K562 (cell line): ENCODE measurements at regions not wholly inside any gene's neighbourhood (a gene's known extent, or its start where the extent isn't known, plus 50 kb on each side); places are given as distances from the start of the nearest gene placed in this dataset.

Experiments used
- ATAC-seq: fragments of 200-7000 bp; cut with Tn5 transposase; 3 replicates; pipeline ENCODE4 v1.9.1; 2020; ENCODE audit warnings: moderate library complexity
- BruUV-seq: library from RNA; stranded (reverse); fragments of 400-500 nt; replicated peaks from 2 replicates; lab custom pipeline; 2021; lab: Mats Ljungman, UMichigan
- CTCF ChIA-PET: fragments of 300-600 bp; formaldehyde crosslinking; extraction: SDS; loops from one replicate; lab custom pipeline; 2021; ENCODE audit warnings: low intra/inter-chr PET ratio; lab: Yijun Ruan, JAX
- POLR2A ChIA-PET: fragments of 300-600, 350-650 bp; sonication (Branson Sonifier 250); formaldehyde crosslinking; extraction: SDS; loops from one replicate; lab custom pipeline; 2021; ENCODE audit warnings: antibody characterized with exemption, inconsistent platforms; lab: Yijun Ruan, JAX
- DNase-seq, 4 experiments: peaks; one replicate each; pipeline versions ENCODE4 v3.0.0 to v3.0.0-alpha.2; 2011 to 2018; ENCODE audit warnings: low spot score in 3 of 4, mixed read lengths in 3 of 4; ENCODE audit errors: extremely low read depth in 1 of 4
- FAIRE-seq: peaks from 2 replicates; lab custom pipeline; 2011; peaks lifted over from hg19 to GRCh38; lab: Jason Lieb, UNC
- H2AFZ ChIP-seq: 2 replicates; pipeline ENCODE4 v1.6.0; 2011; ENCODE audit warnings: low read depth, low read length, control low read depth, inconsistent platforms
- H3K27ac ChIP-seq: fragments of 200-600 bp; 3 replicates; pipeline ENCODE4 v1.8.0; 2011; ENCODE audit warnings: low read depth, mild to moderate bottlenecking, control low read depth, inconsistent platforms, low read length, moderate library complexity, mixed read lengths; ENCODE audit errors: extremely low read depth
- H3K27me3 ChIP-seq, 2 experiments: fragments of 300-600 bp in 1 of 2; 2 replicates in 1 of 2; 3 replicates in 1 of 2; pipeline versions ENCODE4 v1.6.0 to v1.8.0; 2011; ENCODE audit warnings: inconsistent platforms in 2 of 2, low read length in 2 of 2, mild to moderate bottlenecking in 1 of 2, mixed read lengths in 1 of 2, moderate library complexity in 1 of 2; ENCODE audit not compliant: control insufficient read depth in 2 of 2, insufficient read depth in 2 of 2
- H3K36me3 ChIP-seq: fragments of 300-600 bp; 3 replicates; pipeline ENCODE4 v1.8.0; 2011; ENCODE audit warnings: mild to moderate bottlenecking, low read length, inconsistent platforms; ENCODE audit not compliant: control insufficient read depth, insufficient read depth
- H3K4me1 ChIP-seq, 2 experiments: fragments of 200-600 bp in 1 of 2; replicated peaks in 1 of 2; 2 replicates in 1 of 2; 3 replicates in 1 of 2; pipeline versions ENCODE4 v1.5.1 to v1.8.0; 2011; ENCODE audit warnings: inconsistent platforms in 2 of 2, low read length in 2 of 2, mild to moderate bottlenecking in 1 of 2, mixed read lengths in 1 of 2, moderate library complexity in 1 of 2; ENCODE audit not compliant: control insufficient read depth in 2 of 2, insufficient read depth in 2 of 2
- H3K4me2 ChIP-seq: 2 replicates; pipeline ENCODE4 v1.6.1; 2011; ENCODE audit warnings: low read length, control low read depth, inconsistent platforms, mixed read lengths; ENCODE audit not compliant: insufficient read depth
- H3K4me3 ChIP-seq: fragments of 200-600 bp; sonication (generic), shearing (Covaris generic); 2 replicates; pipeline ENCODE4 v1.5.1; 2016; ENCODE audit warnings: control low read depth, inconsistent platforms
- H3K79me2 ChIP-seq: fragments of 200-600 bp; 3 replicates; pipeline ENCODE4 v1.8.0; 2011; ENCODE audit warnings: low read length, inconsistent platforms; ENCODE audit not compliant: control insufficient read depth, insufficient read depth
- H3K9ac ChIP-seq, 2 experiments: 2 replicates each; pipeline versions ENCODE4 v1.6.0 to v1.6.1; 2011; ENCODE audit warnings: low read depth in 2 of 2, low read length in 2 of 2, control low read depth in 1 of 2, inconsistent platforms in 1 of 2, mild to moderate bottlenecking in 1 of 2, mixed read lengths in 1 of 2; ENCODE audit not compliant: insufficient read depth in 1 of 2
- H3K9me1 ChIP-seq: one replicate; pipeline ENCODE4 v1.6.0; 2011; ENCODE audit warnings: inconsistent platforms, mild to moderate bottlenecking, low read length, moderate library complexity; ENCODE audit not compliant: control insufficient read depth, insufficient read depth
- H3K9me3 ChIP-seq: replicated peaks from 2 replicates; pipeline ENCODE4 v1.5.1; 2011; ENCODE audit warnings: low read depth, low read length, inconsistent platforms; ENCODE audit not compliant: control insufficient read depth, insufficient read depth
- H4K20me1 ChIP-seq: replicated peaks from 2 replicates; pipeline ENCODE4 v1.6.1; 2011; ENCODE audit warnings: low read length, inconsistent platforms, mixed read lengths; ENCODE audit not compliant: control insufficient read depth, insufficient read depth
- ATF1 ChIP-seq, 2 experiments: fragments of 450-650 bp in 1 of 2; IDR thresholded peaks; 2 replicates each; pipeline ENCODE4 v1.6.1; 2016; ENCODE audit warnings: missing compliant biosample characterization in 1 of 2, missing genetic modification characterization in 1 of 2
- CBX3 ChIP-seq, 2 experiments: IDR thresholded peaks; 1 replicate in 1 of 2; 2 replicates in 1 of 2; pipeline ENCODE4 v1.6.1; 2012; ENCODE audit warnings: inconsistent platforms in 2 of 2, low read length in 2 of 2, borderline replicate concordance in 1 of 2, control low read depth in 1 of 2
- CHD1 ChIP-seq: fragments of 200-600 bp; sonication (generic); IDR thresholded peaks from one replicate; pipeline ENCODE4 v1.6.1; 2012; ENCODE audit warnings: mild to moderate bottlenecking, moderate library complexity, low read length, inconsistent platforms
- CXXC5 ChIP-seq: fragments of 250-450 bp; sonication (Bioruptor Pico); IDR thresholded peaks from 2 replicates; pipeline ENCODE4 v1.8.0; 2022; ENCODE audit warnings: inconsistent platforms, mild to moderate bottlenecking, moderate library complexity
- POLR2G ChIP-seq: fragments of 200-400 bp; formaldehyde crosslinking; IDR thresholded peaks from 2 replicates; pipeline ENCODE4 v1.6.1; 2017; ENCODE audit warnings: low read depth, mild to moderate bottlenecking, antibody characterized with exemption, low read length, moderate library complexity
- SPI1 ChIP-seq: IDR thresholded peaks from 2 replicates; pipeline ENCODE4 v1.6.1; 2011; ENCODE audit warnings: low read depth, low read length, control low read depth, borderline replicate concordance
- TOE1 ChIP-seq, 2 experiments: fragments of 450-650 bp in 1 of 2; sonication (generic) in 1 of 2; formaldehyde crosslinking in 1 of 2; IDR thresholded peaks; 2 replicates each; pipeline versions ENCODE4 v1.7.1 to v1.8.0; 2016 to 2022; ENCODE audit warnings: borderline replicate concordance in 2 of 2, mild to moderate bottlenecking in 2 of 2, antibody characterized with exemption in 1 of 2, inconsistent platforms in 1 of 2, low read depth in 1 of 2, missing genetic modification reagents in 1 of 2, moderate library complexity in 1 of 2
- ZFPM2 ChIP-seq: fragments of 250-450 bp; sonication (Bioruptor Pico); IDR thresholded peaks from 2 replicates; pipeline ENCODE4 v1.5.1; 2022; ENCODE audit warnings: mild to moderate bottlenecking
- WGBS: fragments of 100-300 bp; shearing (Covaris generic); methylation state at CpG from one replicate; pipeline ENCODE4 v1.1.6; 2016; ENCODE audit warnings: low coverage, mixed read lengths; ENCODE audit not compliant: insufficient coverage; ENCODE audit errors: missing lambda C conversion rate; 5-methylcytosine and 5-hydroxymethylcytosine counted together
- in situ Hi-C: fragments of 300-500 bp; cut with MboI; formaldehyde crosslinking; loops from 4 replicates; pipeline ENCODE4 v1.15.0; 2018; ENCODE audit warnings: inconsistent platforms, mixed read lengths
- intact Hi-C: fragments of 100-400 bp; cut with micrococcal nuclease; formaldehyde crosslinking; loops from 2 replicates; pipeline ENCODE4 v1.14.2; 2022
- TF ChIP-seq, protein P1 (sequence below), 2 experiments: fragments of 200-800 bp in 1 of 2; sonication (Bioruptor generic) in 1 of 2; sonication (generic) in 1 of 2; formaldehyde crosslinking in 1 of 2; IDR thresholded peaks in 1 of 2; conservative IDR thresholded peaks in 1 of 2; 2 replicates each; pipeline versions ENCODE4 v1.5.0 to v1.6.1; 2016 to 2020; ENCODE audit warnings: missing compliant biosample characterization in 1 of 2, missing genetic modification characterization in 1 of 2, missing genetic modification reagents in 1 of 2
- TF ChIP-seq, protein P2 (sequence below): fragments of 450-650 bp; IDR thresholded peaks from 2 replicates; pipeline ENCODE4 v1.6.1; 2016; ENCODE audit warnings: low read depth
- TF ChIP-seq, protein P3 (sequence below): fragments of 250-450 bp; sonication (Bioruptor Pico); IDR thresholded peaks from 2 replicates; pipeline ENCODE4 v1.9.0; 2021; ENCODE audit warnings: mild to moderate bottlenecking

DNA sequence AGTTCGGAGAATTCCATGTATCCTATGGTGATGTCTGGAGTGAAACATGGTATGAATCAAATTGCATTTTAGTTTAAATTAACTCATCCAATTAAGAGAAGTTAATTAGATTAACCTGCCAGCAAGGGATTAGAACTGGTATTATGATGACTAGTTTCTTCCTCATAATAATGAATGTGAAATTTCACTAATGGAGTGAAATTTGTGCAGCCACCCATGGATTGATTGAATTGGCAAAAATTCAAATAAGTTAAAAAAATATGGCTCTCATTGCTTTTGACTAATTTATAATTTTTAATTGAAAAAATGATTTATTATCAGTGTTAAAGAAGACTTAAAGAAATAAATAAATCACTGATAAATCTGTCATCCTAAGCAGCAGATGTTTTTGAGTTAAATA lies 232.0 kb downstream of the KCNRG start:
- Histone ChIP-seq H3K9me3 (no peaks in the 10 kb centered on the region), H4K20me1 (no peaks in the 10 kb centered on the region), H3K4me3 (no peak overlapping the region), H3K79me2 (no peaks in the 10 kb centered on the region), H3K36me3 (no peaks in the 10 kb centered on the region), H3K9ac (no peak overlapping the region), H3K9me1 (no peaks in the 10 kb centered on the region), H2AFZ (no peak overlapping the region), H3K27ac (no peak overlapping the region), H3K4me2 (no peak overlapping the region), H3K4me1 (peaks cover 4 to 16% of the 10 kb centered on the region in 2 experiments; a peak in 4 of 5 replicates), H3K27me3 (no peaks in the 10 kb centered on the region)
- ATAC-seq (no peak), FAIRE-seq (no peak), DNase-seq (no peak)
- BruUV-seq: no TSS peak
- ChIA-PET POLR2A (no interaction called here), CTCF (no interaction called here)
- WGBS: 83% methylated on average over 1 of the region's 1 CpG
- in situ Hi-C loops (no loop called here), intact Hi-C loops (no loop called here)
- TF ChIP-seq, protein P1, sequence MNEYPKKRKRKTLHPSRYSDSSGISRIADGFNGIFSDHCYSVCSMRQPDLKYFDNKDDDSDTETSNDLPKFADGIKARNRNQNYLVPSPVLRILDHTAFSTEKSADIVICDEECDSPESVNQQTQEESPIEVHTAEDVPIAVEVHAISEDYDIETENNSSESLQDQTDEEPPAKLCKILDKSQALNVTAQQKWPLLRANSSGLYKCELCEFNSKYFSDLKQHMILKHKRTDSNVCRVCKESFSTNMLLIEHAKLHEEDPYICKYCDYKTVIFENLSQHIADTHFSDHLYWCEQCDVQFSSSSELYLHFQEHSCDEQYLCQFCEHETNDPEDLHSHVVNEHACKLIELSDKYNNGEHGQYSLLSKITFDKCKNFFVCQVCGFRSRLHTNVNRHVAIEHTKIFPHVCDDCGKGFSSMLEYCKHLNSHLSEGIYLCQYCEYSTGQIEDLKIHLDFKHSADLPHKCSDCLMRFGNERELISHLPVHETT (CRISPR knock-in tag; conservative IDR thresholded peaks at IDR 0.05 in 1 of 2, IDR thresholded peaks at IDR 0.05 in 1 of 2): no peak
- TF ChIP-seq ATF1 (CRISPR knock-in tag; IDR thresholded peaks at IDR 0.05): no peak
- TF ChIP-seq ATF1 (tag; IDR thresholded peaks at IDR 0.05): no peak
- TF ChIP-seq CHD1: no peak
- TF ChIP-seq CBX3 (IDR thresholded peaks at IDR 0.05; ENCODE audit: borderline replicate concordance in 1 of 2, low read length in 2 of 2): no peak
- no peak for TF ChIP-seq SPI1
- TF ChIP-seq CXXC5 (CRISPR knock-in tag): no peak
- TF ChIP-seq, protein P2, sequence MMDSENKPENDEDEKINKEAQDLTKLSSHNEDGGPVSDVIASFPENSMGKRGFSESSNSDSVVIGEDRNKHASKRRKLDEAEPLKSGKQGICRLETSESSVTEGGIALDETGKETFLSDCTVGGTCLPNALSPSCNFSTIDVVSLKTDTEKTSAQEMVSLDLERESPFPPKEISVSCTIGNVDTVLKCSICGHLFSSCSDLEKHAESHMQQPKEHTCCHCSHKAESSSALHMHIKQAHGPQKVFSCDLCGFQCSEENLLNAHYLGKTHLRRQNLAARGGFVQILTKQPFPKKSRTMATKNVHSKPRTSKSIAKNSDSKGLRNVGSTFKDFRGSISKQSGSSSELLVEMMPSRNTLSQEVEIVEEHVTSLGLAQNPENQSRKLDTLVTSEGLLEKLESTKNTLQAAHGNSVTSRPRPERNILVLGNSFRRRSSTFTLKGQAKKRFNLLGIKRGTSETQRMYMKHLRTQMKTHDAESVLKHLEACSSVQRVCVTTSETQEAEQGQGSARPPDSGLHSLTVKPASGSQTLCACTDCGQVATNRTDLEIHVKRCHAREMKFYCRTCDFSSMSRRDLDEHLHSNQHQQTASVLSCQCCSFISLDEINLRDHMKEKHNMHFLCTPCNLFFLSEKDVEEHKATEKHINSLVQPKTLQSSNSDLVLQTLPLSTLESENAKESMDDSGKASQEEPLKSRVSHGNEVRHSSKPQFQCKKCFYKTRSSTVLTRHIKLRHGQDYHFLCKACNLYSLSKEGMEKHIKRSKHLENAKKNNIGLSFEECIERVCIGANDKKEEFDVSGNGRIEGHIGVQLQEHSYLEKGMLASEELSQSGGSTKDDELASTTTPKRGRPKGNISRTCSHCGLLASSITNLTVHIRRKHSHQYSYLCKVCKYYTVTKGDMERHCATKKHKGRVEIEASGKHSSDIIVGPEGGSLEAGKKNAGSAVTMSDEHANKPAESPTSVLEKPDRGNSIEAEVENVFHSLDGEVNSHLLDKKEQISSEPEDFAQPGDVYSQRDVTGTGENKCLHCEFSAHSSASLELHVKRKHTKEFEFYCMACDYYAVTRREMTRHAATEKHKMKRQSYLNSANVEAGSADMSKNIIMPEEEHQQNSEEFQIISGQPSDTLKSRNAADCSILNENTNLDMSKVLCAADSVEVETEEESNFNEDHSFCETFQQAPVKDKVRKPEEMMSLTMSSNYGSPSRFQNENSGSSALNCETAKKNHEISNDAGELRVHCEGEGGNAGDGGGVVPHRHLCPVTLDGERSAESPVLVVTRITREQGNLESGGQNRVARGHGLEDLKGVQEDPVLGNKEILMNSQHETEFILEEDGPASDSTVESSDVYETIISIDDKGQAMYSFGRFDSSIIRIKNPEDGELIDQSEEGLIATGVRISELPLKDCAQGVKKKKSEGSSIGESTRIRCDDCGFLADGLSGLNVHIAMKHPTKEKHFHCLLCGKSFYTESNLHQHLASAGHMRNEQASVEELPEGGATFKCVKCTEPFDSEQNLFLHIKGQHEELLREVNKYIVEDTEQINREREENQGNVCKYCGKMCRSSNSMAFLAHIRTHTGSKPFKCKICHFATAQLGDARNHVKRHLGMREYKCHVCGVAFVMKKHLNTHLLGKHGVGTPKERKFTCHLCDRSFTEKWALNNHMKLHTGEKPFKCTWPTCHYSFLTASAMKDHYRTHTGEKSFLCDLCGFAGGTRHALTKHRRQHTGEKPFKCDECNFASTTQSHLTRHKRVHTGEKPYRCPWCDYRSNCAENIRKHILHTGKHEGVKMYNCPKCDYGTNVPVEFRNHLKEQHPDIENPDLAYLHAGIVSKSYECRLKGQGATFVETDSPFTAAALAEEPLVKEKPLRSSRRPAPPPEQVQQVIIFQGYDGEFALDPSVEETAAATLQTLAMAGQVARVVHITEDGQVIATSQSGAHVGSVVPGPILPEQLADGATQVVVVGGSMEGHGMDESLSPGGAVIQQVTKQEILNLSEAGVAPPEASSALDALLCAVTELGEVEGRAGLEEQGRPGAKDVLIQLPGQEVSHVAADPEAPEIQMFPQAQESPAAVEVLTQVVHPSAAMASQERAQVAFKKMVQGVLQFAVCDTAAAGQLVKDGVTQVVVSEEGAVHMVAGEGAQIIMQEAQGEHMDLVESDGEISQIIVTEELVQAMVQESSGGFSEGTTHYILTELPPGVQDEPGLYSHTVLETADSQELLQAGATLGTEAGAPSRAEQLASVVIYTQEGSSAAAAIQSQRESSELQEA: no peak
- TF ChIP-seq, protein P3, sequence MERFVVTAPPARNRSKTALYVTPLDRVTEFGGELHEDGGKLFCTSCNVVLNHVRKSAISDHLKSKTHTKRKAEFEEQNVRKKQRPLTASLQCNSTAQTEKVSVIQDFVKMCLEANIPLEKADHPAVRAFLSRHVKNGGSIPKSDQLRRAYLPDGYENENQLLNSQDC (CRISPR knock-in tag): no peak
- no peak for TF ChIP-seq POLR2G
- TF ChIP-seq TOE1 (IDR thresholded peaks at IDR 0.05; ENCODE audit: borderline replicate concordance): no peak
- no peak for TF ChIP-seq TOE1 (CRISPR knock-in tag; IDR thresholded peaks at IDR 0.05; ENCODE audit: borderline replicate concordance, low read depth)
- no peak for TF ChIP-seq ZFPM2 (CRISPR knock-in tag)
